Panc1 (cell line): ENCODE measurements at regions not wholly inside any gene's neighbourhood (a gene's known extent, or its start where the extent isn't known, plus 50 kb on each side); places are given as distances from the start of the nearest gene placed in this dataset.

Source experiments
- SIN3A ChIP-seq: IDR thresholded peaks from 2 replicates; pipeline ENCODE4 v1.6.1; 2012; ENCODE audit warnings: low read depth, mild to moderate bottlenecking, low read length, moderate library complexity, borderline replicate concordance; ENCODE audit not compliant: insufficient read depth
- TF ChIP-seq, protein P1 (sequence below): fragments of 450-650 bp; IDR thresholded peaks from 2 replicates; pipeline ENCODE4 v1.5.1; 2017; ENCODE audit warnings: mild to moderate bottlenecking

DNA sequence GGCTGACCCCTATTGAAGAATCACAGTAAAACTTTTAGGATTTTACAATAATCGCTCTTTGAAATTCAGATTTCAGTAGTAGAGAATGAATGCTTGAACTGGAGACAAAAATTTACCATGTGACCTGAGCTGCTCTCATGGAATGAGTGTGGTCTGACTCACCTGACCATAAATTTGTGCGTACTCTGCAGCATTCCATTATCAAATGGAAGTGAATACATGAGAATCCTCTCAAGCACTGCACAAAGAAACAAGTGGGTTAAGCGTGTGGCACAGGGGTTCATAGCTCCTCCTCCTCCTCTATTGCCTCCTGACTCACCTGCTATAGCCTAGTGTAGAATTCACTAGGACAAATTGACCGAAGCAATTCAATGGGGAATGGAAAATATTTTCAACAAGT, 269.8 kb upstream of the CDH9 start:
- TF ChIP-seq, protein P1, sequence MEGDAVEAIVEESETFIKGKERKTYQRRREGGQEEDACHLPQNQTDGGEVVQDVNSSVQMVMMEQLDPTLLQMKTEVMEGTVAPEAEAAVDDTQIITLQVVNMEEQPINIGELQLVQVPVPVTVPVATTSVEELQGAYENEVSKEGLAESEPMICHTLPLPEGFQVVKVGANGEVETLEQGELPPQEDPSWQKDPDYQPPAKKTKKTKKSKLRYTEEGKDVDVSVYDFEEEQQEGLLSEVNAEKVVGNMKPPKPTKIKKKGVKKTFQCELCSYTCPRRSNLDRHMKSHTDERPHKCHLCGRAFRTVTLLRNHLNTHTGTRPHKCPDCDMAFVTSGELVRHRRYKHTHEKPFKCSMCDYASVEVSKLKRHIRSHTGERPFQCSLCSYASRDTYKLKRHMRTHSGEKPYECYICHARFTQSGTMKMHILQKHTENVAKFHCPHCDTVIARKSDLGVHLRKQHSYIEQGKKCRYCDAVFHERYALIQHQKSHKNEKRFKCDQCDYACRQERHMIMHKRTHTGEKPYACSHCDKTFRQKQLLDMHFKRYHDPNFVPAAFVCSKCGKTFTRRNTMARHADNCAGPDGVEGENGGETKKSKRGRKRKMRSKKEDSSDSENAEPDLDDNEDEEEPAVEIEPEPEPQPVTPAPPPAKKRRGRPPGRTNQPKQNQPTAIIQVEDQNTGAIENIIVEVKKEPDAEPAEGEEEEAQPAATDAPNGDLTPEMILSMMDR, result no peak
- TF ChIP-seq SIN3A, result no peak
